H1 (cell line): ENCODE measurements at regions not wholly inside any gene's neighbourhood (a gene's known extent, or its start where the extent isn't known, plus 50 kb on each side); places are given as distances from the start of the nearest gene placed in this dataset.

Experiments used
- TF ChIP-seq, protein P1 (sequence below): fragments of 300-600 bp; sonication (generic); IDR thresholded peaks from 2 replicates; pipeline ENCODE4 v1.7.1; 2012; ENCODE audit warnings: low read length, moderate library complexity, mild to moderate bottlenecking, inconsistent platforms; ENCODE audit not compliant: insufficient replicate concordance

- TF ChIP-seq, protein P1, sequence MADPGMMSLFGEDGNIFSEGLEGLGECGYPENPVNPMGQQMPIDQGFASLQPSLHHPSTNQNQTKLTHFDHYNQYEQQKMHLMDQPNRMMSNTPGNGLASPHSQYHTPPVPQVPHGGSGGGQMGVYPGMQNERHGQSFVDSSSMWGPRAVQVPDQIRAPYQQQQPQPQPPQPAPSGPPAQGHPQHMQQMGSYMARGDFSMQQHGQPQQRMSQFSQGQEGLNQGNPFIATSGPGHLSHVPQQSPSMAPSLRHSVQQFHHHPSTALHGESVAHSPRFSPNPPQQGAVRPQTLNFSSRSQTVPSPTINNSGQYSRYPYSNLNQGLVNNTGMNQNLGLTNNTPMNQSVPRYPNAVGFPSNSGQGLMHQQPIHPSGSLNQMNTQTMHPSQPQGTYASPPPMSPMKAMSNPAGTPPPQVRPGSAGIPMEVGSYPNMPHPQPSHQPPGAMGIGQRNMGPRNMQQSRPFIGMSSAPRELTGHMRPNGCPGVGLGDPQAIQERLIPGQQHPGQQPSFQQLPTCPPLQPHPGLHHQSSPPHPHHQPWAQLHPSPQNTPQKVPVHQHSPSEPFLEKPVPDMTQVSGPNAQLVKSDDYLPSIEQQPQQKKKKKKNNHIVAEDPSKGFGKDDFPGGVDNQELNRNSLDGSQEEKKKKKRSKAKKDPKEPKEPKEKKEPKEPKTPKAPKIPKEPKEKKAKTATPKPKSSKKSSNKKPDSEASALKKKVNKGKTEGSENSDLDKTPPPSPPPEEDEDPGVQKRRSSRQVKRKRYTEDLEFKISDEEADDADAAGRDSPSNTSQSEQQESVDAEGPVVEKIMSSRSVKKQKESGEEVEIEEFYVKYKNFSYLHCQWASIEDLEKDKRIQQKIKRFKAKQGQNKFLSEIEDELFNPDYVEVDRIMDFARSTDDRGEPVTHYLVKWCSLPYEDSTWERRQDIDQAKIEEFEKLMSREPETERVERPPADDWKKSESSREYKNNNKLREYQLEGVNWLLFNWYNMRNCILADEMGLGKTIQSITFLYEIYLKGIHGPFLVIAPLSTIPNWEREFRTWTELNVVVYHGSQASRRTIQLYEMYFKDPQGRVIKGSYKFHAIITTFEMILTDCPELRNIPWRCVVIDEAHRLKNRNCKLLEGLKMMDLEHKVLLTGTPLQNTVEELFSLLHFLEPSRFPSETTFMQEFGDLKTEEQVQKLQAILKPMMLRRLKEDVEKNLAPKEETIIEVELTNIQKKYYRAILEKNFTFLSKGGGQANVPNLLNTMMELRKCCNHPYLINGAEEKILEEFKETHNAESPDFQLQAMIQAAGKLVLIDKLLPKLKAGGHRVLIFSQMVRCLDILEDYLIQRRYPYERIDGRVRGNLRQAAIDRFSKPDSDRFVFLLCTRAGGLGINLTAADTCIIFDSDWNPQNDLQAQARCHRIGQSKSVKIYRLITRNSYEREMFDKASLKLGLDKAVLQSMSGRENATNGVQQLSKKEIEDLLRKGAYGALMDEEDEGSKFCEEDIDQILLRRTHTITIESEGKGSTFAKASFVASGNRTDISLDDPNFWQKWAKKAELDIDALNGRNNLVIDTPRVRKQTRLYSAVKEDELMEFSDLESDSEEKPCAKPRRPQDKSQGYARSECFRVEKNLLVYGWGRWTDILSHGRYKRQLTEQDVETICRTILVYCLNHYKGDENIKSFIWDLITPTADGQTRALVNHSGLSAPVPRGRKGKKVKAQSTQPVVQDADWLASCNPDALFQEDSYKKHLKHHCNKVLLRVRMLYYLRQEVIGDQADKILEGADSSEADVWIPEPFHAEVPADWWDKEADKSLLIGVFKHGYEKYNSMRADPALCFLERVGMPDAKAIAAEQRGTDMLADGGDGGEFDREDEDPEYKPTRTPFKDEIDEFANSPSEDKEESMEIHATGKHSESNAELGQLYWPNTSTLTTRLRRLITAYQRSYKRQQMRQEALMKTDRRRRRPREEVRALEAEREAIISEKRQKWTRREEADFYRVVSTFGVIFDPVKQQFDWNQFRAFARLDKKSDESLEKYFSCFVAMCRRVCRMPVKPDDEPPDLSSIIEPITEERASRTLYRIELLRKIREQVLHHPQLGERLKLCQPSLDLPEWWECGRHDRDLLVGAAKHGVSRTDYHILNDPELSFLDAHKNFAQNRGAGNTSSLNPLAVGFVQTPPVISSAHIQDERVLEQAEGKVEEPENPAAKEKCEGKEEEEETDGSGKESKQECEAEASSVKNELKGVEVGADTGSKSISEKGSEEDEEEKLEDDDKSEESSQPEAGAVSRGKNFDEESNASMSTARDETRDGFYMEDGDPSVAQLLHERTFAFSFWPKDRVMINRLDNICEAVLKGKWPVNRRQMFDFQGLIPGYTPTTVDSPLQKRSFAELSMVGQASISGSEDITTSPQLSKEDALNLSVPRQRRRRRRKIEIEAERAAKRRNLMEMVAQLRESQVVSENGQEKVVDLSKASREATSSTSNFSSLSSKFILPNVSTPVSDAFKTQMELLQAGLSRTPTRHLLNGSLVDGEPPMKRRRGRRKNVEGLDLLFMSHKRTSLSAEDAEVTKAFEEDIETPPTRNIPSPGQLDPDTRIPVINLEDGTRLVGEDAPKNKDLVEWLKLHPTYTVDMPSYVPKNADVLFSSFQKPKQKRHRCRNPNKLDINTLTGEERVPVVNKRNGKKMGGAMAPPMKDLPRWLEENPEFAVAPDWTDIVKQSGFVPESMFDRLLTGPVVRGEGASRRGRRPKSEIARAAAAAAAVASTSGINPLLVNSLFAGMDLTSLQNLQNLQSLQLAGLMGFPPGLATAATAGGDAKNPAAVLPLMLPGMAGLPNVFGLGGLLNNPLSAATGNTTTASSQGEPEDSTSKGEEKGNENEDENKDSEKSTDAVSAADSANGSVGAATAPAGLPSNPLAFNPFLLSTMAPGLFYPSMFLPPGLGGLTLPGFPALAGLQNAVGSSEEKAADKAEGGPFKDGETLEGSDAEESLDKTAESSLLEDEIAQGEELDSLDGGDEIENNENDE: no peak
- TF ChIP-seq, all 59 proteins: peak for 0
Observed at GRCh38 chr16:64172652-64173051, 949.2 kb downstream of the CDH11 start (continued).
